A673 (cell line): ENCODE measurements at regions not wholly inside any gene's neighbourhood (a gene's known extent, or its start where the extent isn't known, plus 50 kb on each side); places are given as distances from the start of the nearest gene placed in this dataset.

ENCODE experiments used
- BruUV-seq: library from RNA; stranded (reverse); fragments of 400-500 nt; replicated peaks from 2 replicates; lab custom pipeline; 2021; lab: Mats Ljungman, UMichigan
- CTCF ChIA-PET: fragments of 300-600 bp; sonication (Branson Sonifier 250); formaldehyde crosslinking; loops from one replicate; lab custom pipeline; 2022; ENCODE audit warnings: antibody characterized with exemption; lab: Charles Lee
- POLR2A ChIA-PET: fragments of 300-600 bp; sonication (Branson Sonifier 250); formaldehyde crosslinking; loops from one replicate; lab custom pipeline; 2022; ENCODE audit warnings: antibody characterized with exemption; ENCODE audit not compliant: low non-redundant PET; lab: Charles Lee
- DNase-seq: peaks from one replicate; pipeline ENCODE4 v3.0.0-alpha.2; 2015; ENCODE audit warnings: low spot score
- H3K27ac ChIP-seq: fragments of 200-600 bp; sonication (generic); 2 replicates; pipeline ENCODE4 v1.5.1; 2016; ENCODE audit warnings: mixed run types, low read depth, mild to moderate bottlenecking, mixed read lengths, antibody characterized with exemption, low read length; ENCODE audit not compliant: poor library complexity, severe bottlenecking
- H3K27me3 ChIP-seq: fragments of 200-600 bp; sonication (generic); replicated peaks from 2 replicates; pipeline ENCODE4 v1.6.1; 2017; ENCODE audit warnings: mixed run types, low read depth, mild to moderate bottlenecking, mixed read lengths, antibody characterized with exemption, low read length; ENCODE audit not compliant: insufficient read depth, poor library complexity
- H3K36me3 ChIP-seq: fragments of 200-600 bp; sonication (generic); 2 replicates; pipeline ENCODE4 v1.6.1; 2016; ENCODE audit warnings: mixed run types, mild to moderate bottlenecking, mixed read lengths, antibody characterized with exemption, low read length; ENCODE audit not compliant: insufficient read depth, poor library complexity, severe bottlenecking
- H3K4me1 ChIP-seq: fragments of 200-600 bp; sonication (generic); 2 replicates; pipeline ENCODE4 v1.6.1; 2017; ENCODE audit warnings: mixed run types, mild to moderate bottlenecking, mixed read lengths, antibody characterized with exemption, low read length; ENCODE audit not compliant: insufficient read depth, poor library complexity, severe bottlenecking
- H3K4me3 ChIP-seq: fragments of 200-600 bp; sonication (generic); 2 replicates; pipeline ENCODE4 v1.5.1; 2016; ENCODE audit warnings: low read depth, mixed run types, mild to moderate bottlenecking, mixed read lengths, low read length; ENCODE audit not compliant: poor library complexity, severe bottlenecking
- H3K9me3 ChIP-seq: fragments of 200-600 bp; sonication (generic); 2 replicates; pipeline ENCODE4 v1.6.1; 2016; ENCODE audit warnings: mixed run types, low read depth, mild to moderate bottlenecking, mixed read lengths, antibody characterized with exemption, low read length; ENCODE audit not compliant: poor library complexity, severe bottlenecking
- CTCF ChIP-seq: fragments of 300-800, 200-600 bp; sonication (generic); conservative IDR thresholded peaks from 2 replicates; pipeline ENCODE4 v1.5.1; 2017; ENCODE audit warnings: low read depth, mild to moderate bottlenecking, antibody characterized with exemption, low read length, moderate library complexity, mixed read lengths
- EZH2 ChIP-seq: fragments of 200-600 bp; sonication (generic); IDR thresholded peaks from 2 replicates; pipeline ENCODE4 v1.6.1; 2017; ENCODE audit warnings: borderline replicate concordance, low read depth, mild to moderate bottlenecking, mixed read lengths, antibody characterized with exemption, low read length; ENCODE audit not compliant: poor library complexity, severe bottlenecking
- intact Hi-C: fragments of 100-400 bp; cut with micrococcal nuclease; formaldehyde crosslinking; loops from one replicate; pipeline ENCODE4 v1.10.0; 2022; ENCODE audit not compliant: unreplicated experiment

DNA sequence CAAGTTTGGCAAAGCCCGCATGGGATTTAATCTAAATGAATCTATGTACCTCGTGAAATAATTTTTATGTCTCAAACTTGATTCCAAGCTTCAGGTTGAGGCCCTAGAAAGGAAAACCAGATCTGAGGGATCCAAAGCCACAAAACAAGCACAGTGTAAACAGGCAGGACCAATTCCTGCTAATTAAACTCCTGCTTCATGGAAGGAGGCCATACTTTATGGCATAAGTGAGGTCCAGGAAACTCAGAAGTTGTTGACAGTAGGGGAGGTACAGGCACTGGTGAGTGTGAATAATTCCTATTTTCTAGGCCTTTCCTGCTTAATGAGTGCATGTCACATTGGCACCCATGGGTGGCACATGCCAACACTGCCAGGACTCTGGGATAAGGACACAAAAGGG lies 648.6 kb upstream of the SGCD start:
- no peak for DNase-seq
- H3K27me3 ChIP-seq, result no peaks in the 10 kb centered on the region
- intact Hi-C loops, result no loop called here
- BruUV-seq, result no TSS peak
- H3K4me1 ChIP-seq, result no peaks in the 10 kb centered on the region
- ChIA-PET CTCF (no interaction called here), POLR2A (no interaction called here)
- TF ChIP-seq EZH2 (no peak), CTCF (no peak)
- no peaks in the 10 kb centered on the region for H3K36me3 ChIP-seq
- no peak overlapping the region for H3K27ac ChIP-seq
- H3K9me3 ChIP-seq, result no peaks in the 10 kb centered on the region
- H3K4me3 ChIP-seq, result no peak overlapping the region

DNA sequence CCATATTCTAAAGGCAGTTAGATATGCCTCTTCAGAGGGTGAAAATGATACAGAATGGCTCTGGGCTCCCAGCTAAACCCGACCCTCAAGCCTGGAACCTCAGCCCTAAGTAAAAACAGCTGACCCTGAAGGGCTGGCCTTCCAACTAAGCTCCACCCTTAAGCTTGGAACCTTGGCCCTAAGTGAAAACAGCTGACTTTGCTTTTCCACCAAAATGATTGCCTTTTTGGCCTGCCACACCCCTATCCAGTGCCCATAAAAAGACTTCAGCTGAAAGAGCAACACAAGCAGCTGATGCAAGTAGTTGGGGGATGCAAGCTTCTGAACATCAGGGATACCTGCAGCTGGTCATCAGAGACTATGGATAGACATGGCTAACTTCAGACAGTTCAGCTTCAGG lies 647.4 kb upstream of the SGCD start:
- intact Hi-C loops, result no loop called here
- no TSS peak for BruUV-seq
- POLR2A ChIA-PET, result no interaction called here
- TF ChIP-seq EZH2, result no peak
- TF ChIP-seq CTCF, result no peak
- H3K36me3 ChIP-seq, result no peaks in the 10 kb centered on the region
- no peak overlapping the region for H3K4me3 ChIP-seq
- CTCF ChIA-PET, result no interaction called here
- DNase-seq, result no peak
- no peak overlapping the region for H3K27ac ChIP-seq
- no peaks in the 10 kb centered on the region for H3K9me3 ChIP-seq
- H3K4me1 ChIP-seq, result no peaks in the 10 kb centered on the region
- no peaks in the 10 kb centered on the region for H3K27me3 ChIP-seq

GRCh38 chr5:155684417-155684816 lies 642.5 kb upstream of the SGCD start:
- intact Hi-C loops, result no loop called here
- Histone ChIP-seq H3K4me1 (no peaks in the 10 kb centered on the region), H3K4me3 (no peak overlapping the region), H3K27ac (no peak overlapping the region), H3K36me3 (no peaks in the 10 kb centered on the region), H3K27me3 (no peaks in the 10 kb centered on the region), H3K9me3 (no peaks in the 10 kb centered on the region)
- TF ChIP-seq EZH2 (no peak), CTCF (no peak)
- BruUV-seq, result no TSS peak
- ChIA-PET POLR2A (no interaction called here), CTCF (no interaction called here)
- DNase-seq, result no peak
